Transverse colon (tissue), 4 donors: ENCODE measurements at regions not wholly inside any gene's neighbourhood (a gene's known extent, or its start where the extent isn't known, plus 50 kb on each side); places are given as distances from the start of the nearest gene placed in this dataset.

ENCODE experiments used
- DNase-seq: peaks from one replicate; pipeline ENCODE4 v3.0.0-alpha.2; 2019
- H3K27ac ChIP-seq, 4 donors: fragments of 200-600 bp; sonication (generic); 2 replicates each; pipeline ENCODE4 v1.5.1; 2016 to 2018; ENCODE audit warnings: inconsistent platforms in 4 of 4
- H3K27me3 ChIP-seq: fragments of 200-600 bp; sonication (generic); 2 replicates; pipeline ENCODE4 v1.5.1; 2017; ENCODE audit warnings: inconsistent platforms
- H3K36me3 ChIP-seq, 4 donors: fragments of 200-600 bp; sonication (generic); 2 replicates each; pipeline ENCODE4 v1.5.1; 2017 to 2019; ENCODE audit warnings: inconsistent platforms in 4 of 4
- H3K4me1 ChIP-seq, 4 donors: fragments of 200-600 bp; sonication (generic); 2 replicates each; pipeline ENCODE4 v1.5.1; 2017 to 2020; ENCODE audit warnings: inconsistent platforms in 4 of 4
- H3K4me3 ChIP-seq, 4 donors: fragments of 200-600 bp; sonication (generic); 1 replicate in 1 of 4; 2 replicates in 3 of 4; pipeline versions ENCODE4 v1.5.1 to v1.6.1; 2017 to 2019; ENCODE audit warnings: inconsistent platforms in 4 of 4
- H3K9me3 ChIP-seq, 2 donors: fragments of 200-600 bp; sonication (generic); 2 replicates each; pipeline ENCODE4 v1.5.1; 2017 to 2019; ENCODE audit warnings: inconsistent platforms in 2 of 2
- EP300 ChIP-seq: sonication (generic); formaldehyde crosslinking; IDR thresholded peaks from one replicate; pipeline ENCODE4 v1.6.1; 2017; ENCODE audit warnings: antibody characterized with exemption, low read depth
- POLR2A ChIP-seq: fragments of 450-650 bp; IDR thresholded peaks from one replicate; pipeline ENCODE4 v1.6.1; 2016; ENCODE audit warnings: antibody characterized with exemption, mild to moderate bottlenecking, moderate library complexity
- POLR2AphosphoS5 ChIP-seq, 3 donors: sonication (generic); formaldehyde crosslinking; IDR thresholded peaks; one replicate each; pipeline ENCODE4 v1.6.1; 2016; ENCODE audit warnings: antibody characterized with exemption in 3 of 3
- WGBS, 2 donors: methylation state at CpG; one replicate each; pipeline ENCODE4 v1.1.5; 2018; ENCODE audit warnings: low coverage in 1 of 2; 5-methylcytosine and 5-hydroxymethylcytosine counted together
- in situ Hi-C, 4 donors: fragments of 200-750 bp; cut with MboI; loops; one replicate each; pipeline versions ENCODE4 v1.15.0 to v1.15.1; 2017; ENCODE audit warnings: low sequenced_read_pairs in 3 of 4, low pct_ligation_motif_present in 1 of 4, low pct_unique_long_range_greater_than_20kb in 1 of 4
- intact Hi-C: fragments of 100-400 bp; cut with DNase I; formaldehyde crosslinking; loops from one replicate; pipeline ENCODE4 v1.15.1; 2023; ENCODE audit warnings: low total_unique reads
- TF ChIP-seq, protein P1 (sequence below), 5 experiments: fragments of 200-600 bp in 3 of 5; fragments of 450-650 bp in 2 of 5; sonication (generic) in 3 of 5; IDR thresholded peaks; 1 replicate in 2 of 5; 2 replicates in 3 of 5; pipeline ENCODE4 v1.5.1; 2016 to 2017; ENCODE audit warnings: antibody characterized with exemption in 5 of 5, inconsistent platforms in 3 of 5, mild to moderate bottlenecking in 2 of 5, moderate library complexity in 1 of 5

DNA sequence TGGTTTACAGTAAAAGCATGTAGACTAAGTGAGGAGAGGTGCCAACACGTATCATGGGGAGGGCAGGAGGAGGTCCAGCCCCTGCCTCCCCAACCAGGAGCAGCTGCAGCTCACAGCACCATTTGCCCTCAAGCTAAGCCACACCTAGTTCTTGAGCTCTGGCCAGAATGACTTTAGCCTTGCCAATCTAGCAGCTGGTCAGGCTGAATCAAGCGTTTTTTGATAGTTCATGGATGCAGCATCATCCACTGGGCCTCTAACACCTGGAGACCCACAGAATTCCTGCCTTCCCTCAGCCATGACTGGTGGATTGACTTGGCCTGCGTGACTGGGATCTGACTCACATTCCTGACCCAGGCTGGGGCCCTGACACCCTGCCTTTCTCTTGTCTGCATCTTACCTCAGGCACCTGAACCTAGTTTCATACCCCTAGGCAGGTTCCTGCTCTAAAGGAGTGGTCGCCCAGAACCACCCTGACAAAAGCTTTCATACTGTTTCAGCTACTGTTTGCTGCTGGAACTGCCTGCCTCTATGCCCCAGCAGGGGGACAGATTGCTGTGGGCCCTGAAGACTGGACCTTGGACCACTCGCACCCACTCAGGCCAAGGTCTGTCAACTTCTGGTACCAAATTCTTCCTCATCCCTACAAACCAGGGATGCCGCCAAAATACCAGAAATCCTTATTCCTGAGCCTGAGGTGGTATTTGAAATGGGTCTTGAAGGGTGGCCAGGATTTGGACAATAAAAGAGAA, 122.3 kb downstream of the QRSL1 start:
- Histone ChIP-seq H3K4me3 (no peak overlapping the region), H3K36me3 (no peaks in the 10 kb centered on the region), H3K27ac (peak overlapping the region; percentile 4 to 47 (median 30)), H3K4me1 (peaks cover 0 to 39% (median 4%) of the 10 kb centered on the region in 4 donors), H3K9me3 (no peaks in the 10 kb centered on the region), H3K27me3 (no peaks in the 10 kb centered on the region)
- TF ChIP-seq POLR2AphosphoS5 (IDR thresholded peaks at IDR 0.05): no peak
- no peak for TF ChIP-seq EP300
- in situ Hi-C loops: no loop called here
- peak; percentile 51 for DNase-seq
- WGBS, 2 donors: 66 to 86% methylated on average over 2 to 6 of the region's 6 CpGs
- intact Hi-C loops: no loop called here

DNA sequence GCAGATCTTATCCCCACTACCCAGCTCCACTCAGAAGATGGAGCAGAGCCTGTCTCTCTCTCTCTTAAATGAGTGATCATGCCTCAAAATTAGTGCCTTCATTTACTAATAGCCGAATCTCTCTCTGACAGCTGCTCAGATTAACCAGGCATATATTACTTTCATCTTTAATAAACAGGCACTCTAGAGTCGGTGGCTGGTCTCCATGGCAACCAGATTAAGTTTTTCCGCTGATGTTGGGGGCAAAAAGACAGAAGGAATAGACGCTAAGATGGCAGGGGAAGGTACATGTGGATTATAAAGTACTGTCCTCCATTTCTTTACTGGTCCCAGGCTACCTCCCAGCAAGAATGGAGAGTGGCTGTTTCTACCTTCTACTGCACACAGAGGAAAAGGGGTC, 121.6 kb downstream of the QRSL1 start:
- Histone ChIP-seq H3K4me3 (no peak overlapping the region), H3K9me3 (no peaks in the 10 kb centered on the region), H3K27ac (peak overlapping the region; percentile 4 to 47 (median 34)), H3K36me3 (no peaks in the 10 kb centered on the region), H3K27me3 (no peaks in the 10 kb centered on the region), H3K4me1 (peaks cover 0 to 46% (median 9%) of the 10 kb centered on the region in 4 donors)
- intact Hi-C loops (no loop called here), in situ Hi-C loops (no loop called here)
- 47 to 54% methylated on average over 3 to 4 of the region's 4 CpGs for WGBS, 2 donors
- DNase-seq: no peak
- TF ChIP-seq EP300: no peak
- TF ChIP-seq POLR2A: no peak
- no peak for TF ChIP-seq POLR2AphosphoS5 (IDR thresholded peaks at IDR 0.05)
- TF ChIP-seq, protein P1, sequence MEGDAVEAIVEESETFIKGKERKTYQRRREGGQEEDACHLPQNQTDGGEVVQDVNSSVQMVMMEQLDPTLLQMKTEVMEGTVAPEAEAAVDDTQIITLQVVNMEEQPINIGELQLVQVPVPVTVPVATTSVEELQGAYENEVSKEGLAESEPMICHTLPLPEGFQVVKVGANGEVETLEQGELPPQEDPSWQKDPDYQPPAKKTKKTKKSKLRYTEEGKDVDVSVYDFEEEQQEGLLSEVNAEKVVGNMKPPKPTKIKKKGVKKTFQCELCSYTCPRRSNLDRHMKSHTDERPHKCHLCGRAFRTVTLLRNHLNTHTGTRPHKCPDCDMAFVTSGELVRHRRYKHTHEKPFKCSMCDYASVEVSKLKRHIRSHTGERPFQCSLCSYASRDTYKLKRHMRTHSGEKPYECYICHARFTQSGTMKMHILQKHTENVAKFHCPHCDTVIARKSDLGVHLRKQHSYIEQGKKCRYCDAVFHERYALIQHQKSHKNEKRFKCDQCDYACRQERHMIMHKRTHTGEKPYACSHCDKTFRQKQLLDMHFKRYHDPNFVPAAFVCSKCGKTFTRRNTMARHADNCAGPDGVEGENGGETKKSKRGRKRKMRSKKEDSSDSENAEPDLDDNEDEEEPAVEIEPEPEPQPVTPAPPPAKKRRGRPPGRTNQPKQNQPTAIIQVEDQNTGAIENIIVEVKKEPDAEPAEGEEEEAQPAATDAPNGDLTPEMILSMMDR (IDR thresholded peaks at IDR 0.05): no peak

DNA sequence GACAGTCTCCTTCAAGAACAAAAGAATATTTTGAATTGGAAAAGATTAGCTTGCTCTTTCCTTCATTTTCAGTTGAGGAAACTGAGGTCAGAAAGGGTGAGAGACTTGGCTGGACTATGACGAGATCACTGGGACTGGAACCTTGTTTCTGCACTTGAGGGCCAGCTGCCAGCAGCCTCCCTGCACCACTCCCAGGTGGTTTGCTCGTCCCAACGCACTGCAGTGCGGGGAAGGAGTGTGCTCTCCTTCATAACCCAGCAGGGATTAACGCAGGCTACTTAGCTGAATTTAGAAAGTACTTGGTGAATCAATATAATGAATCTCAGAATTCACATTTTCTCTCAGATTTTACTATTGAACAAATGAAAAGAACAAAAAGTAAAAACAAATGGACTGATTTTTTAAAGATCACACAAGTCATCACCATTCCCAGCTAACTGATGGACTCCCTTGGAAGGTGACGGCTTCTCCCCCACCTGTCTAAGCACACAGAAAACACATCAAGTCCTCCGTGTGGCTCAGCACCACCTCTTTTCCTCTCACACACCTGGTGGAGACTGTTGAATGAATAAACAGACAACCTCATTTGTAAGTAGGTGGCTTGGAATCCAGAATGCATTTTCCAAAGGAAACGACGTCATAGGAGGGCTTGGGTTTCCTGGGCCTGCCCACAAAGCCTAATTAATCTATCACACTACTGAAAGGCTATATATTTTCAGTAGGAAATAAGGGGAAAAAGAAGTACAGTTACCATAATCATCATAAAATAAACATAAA, 121.0 kb downstream of the QRSL1 start:
- peaks cover 0 to 52% (median 12%) of the 10 kb centered on the region in 4 donors for H3K4me1 ChIP-seq
- no peak for DNase-seq
- no peaks in the 10 kb centered on the region for H3K9me3 ChIP-seq
- WGBS, 2 donors: 48 to 50% methylated on average over 2 to 9 of the region's 9 CpGs
- in situ Hi-C loops (no loop called here), intact Hi-C loops (no loop called here)
- TF ChIP-seq, protein P1 (IDR thresholded peaks at IDR 0.05): no peak
- TF ChIP-seq POLR2AphosphoS5 (IDR thresholded peaks at IDR 0.05): peak in 1 of 3 donors; percentile 44
- no peak for TF ChIP-seq EP300
- no peaks in the 10 kb centered on the region for H3K27me3 ChIP-seq
- H3K36me3 ChIP-seq: no peaks in the 10 kb centered on the region
- H3K27ac ChIP-seq: peak overlapping the region; percentile 7 to 47 (median 34)
- H3K4me3 ChIP-seq: no peak overlapping the region

DNA sequence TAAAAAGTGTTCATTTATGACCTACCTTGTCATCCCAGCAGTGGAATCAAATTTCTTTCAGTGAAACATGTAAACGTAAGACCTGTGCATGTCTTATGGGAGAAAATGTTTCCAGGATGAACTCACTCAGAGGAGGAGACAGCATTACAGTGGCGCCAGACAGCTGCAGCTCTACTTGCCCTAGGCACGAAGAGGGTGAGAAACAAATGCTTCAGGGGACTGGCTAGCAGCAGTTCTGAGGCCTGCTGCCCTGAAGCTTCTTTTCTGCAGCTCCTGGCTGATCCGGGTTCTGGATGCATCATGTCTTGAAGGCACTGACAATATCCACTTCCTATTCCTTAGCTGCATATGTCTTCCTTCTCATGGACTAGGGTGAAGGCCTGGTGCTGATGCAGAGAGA, 120.2 kb downstream of the QRSL1 start:
- peak overlapping the region in 1 of 4 donors; percentile 25 for H3K27ac ChIP-seq
- no peaks in the 10 kb centered on the region for H3K9me3 ChIP-seq
- no peaks in the 10 kb centered on the region for H3K27me3 ChIP-seq
- intact Hi-C loops (no loop called here), in situ Hi-C loops (no loop called here)
- no peaks in the 10 kb centered on the region for H3K36me3 ChIP-seq
- 59% methylated on average over 4 of the region's 4 CpGs; no CpG with 5 or more reads in 1 of the 2 donors for WGBS, 2 donors
- DNase-seq: no peak
- peaks cover 0 to 59% (median 13%) of the 10 kb centered on the region in 4 donors for H3K4me1 ChIP-seq
- TF ChIP-seq POLR2A (no peak), EP300 (no peak)
- no peak overlapping the region for H3K4me3 ChIP-seq

DNA sequence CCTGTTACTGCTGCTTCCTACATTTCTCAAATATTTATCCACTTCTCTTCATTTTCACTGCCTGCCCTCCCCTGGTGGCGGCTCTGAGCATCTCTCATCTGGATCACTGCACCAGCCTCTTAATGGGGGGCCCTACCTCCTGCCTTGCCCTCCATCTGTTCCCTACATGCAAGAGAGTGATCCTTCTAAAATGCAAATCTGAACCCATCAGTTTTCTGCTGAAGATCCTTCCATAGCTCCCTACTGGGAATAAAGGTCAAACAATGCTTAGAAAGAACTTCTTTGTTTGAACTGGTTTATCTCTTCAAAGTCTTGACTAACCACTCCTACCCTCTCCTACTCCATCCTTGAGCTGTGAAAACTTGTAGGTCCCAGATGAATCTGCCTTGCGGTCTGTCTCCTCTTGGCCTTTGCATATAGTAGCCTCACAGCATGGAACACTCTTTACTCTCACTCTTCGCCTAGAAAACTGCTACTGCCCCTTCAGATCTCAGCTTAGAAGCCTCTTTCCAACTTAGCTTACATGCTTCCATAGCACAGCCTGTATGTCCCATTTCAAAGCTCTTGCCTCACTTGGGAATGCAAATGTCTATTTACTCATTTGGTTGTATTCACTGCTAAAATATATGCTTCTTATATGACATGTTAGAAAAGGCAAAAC, 119.3 kb downstream of the QRSL1 start:
- Histone ChIP-seq H3K9me3 (no peaks in the 10 kb centered on the region), H3K36me3 (no peaks in the 10 kb centered on the region), H3K27me3 (no peaks in the 10 kb centered on the region), H3K4me3 (no peak overlapping the region), H3K4me1 (peaks cover 0 to 69% (median 16%) of the 10 kb centered on the region in 4 donors), H3K27ac (no peak overlapping the region)
- intact Hi-C loops: no loop called here
- whole genome bisulfite sequencing, 2 donors: 50 to 74% methylated on average over 2 to 3 of the region's 3 CpGs
- DNase-seq: no peak
- TF ChIP-seq, protein P1 (IDR thresholded peaks at IDR 0.05): peak in 2 of 5 experiments; percentile 18 to 28
- TF ChIP-seq EP300: no peak
- TF ChIP-seq POLR2AphosphoS5 (IDR thresholded peaks at IDR 0.05): no peak
- in situ Hi-C loops: no loop called here
